NCI-H524 treated with DMSO at 0.1 percent for 48 hours (cell line): ENCODE measurements at regions not wholly inside any gene's neighbourhood (a gene's known extent, or its start where the extent isn't known, plus 50 kb on each side); places are given as distances from the start of the nearest gene placed in this dataset.
"Not testable (repeated sequence)": the region's sequence is repeated elsewhere in the genome, so short reads cannot be mapped to it uniquely, and the experiment has no call there.

ENCODE experiments used
- DNase-seq: peaks from one replicate; lab custom pipeline; 2025; lab: John Stamatoyannopoulos, UW

DNA sequence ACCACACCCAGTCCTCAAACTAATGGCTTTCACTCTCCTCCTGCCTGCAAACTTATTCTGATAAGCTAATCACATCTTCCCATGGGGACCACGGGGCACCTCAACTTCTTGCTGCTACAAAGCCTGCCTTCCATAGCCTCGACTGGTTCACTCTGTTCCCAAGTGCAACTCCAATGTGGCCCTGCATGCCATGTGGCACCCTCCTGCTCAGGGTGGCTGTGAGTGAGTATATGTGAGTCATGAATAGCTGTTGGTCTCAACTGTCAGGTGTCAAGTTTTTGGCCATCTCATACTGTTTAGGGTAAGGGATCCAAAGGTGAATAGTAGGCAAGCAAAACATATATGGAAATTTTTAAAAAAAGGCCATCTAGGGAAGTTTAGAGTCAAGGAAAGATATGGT lies 276.1 kb upstream of the DCC start:
- no peak for DNase-seq

DNA sequence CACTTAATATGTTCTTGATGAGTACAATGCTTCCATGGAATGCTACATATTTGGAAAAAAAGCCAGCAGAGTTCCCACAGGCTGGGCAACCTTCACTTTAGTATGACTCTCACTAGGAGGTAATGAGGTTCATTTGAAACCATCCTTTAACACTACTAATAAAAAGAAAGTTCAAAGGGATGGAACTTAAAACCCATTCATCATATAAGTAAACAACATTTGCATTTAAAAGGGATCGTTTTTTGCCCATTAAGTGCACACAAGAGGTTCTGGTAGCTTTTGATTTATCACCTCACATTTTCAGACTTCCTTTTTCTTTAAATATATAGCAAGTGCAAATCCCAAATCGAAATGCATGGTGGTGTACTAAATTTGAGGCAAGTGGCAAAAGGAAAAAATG lies 270.8 kb upstream of the DCC start:
- DNase-seq, result no peak

DNA sequence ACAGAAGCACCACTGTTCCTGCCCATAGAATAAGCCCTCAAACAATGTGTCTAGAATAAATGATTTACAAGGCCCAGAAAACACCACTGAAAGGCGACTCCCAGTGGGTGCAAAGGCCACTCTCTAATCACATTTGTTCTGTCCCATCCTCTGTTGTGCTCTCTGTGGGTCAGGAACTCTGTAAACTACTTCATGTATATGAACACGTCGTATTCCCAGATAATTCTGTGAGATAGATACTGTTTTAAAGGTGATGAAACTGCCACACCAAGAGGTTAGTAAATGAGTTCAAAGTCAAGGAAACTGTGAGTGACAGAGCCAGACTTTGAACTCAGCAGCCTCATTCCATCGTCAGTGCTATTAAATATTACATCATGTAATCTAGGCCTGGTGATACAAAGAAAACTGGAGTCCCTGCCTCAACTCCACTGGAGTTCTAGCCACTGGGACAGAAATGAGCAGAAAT lies 269.7 kb upstream of the DCC start:
- DNase-seq, result no peak

DNA sequence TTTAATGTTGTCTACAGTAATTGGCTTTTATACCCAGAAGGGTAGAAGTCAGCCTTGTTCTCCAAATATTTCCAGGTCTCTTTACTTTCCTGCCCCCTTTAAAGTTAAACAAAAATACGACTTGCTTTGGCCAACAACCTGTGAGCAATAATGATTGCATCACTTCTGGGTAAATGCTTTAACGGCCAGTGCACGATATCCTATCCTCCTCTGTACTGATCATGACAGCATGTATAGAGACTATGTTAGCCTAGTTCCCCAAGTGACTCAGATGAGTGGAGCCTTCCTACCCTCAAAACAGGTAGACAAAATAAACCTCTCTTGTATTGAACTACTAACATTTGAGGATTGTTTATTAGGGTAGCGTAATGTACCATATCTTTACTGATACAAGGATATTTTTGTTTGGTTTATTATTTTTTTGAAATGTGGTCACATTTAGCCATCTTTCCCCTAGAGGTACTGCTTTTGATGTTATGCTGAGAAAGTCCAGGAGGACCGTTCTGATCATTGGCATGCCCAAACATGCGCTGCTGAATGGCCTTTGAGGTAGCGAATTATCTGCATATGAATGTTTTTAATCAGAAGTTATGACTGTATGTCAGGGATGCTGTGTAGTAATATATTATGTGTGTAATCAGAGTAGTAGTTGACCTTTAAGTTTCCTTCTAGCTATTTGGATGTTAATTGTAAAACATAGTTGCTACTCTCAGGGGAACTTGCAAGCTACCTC lies 262.6 kb upstream of the DCC start:
- no peak for DNase-seq

DNA sequence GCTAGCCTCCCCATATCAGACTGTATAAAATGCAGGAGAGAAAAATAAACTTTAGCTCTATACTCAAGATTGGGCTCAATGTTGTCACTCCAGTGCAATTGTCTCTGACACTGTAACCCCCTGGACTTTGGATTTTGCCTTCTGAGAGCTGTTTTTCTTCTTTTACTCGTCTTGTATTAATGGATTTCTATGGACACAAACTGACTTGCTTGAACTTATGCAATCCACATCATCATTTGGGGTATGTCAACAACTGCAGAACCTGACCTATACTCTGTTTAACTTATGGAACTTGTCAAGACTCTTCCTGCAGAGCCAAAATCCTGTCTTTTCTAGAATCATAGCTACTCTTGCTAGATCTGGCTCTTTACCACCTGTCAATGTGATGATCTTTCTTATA lies 257.8 kb upstream of the DCC start:
- no peak for DNase-seq

DNA sequence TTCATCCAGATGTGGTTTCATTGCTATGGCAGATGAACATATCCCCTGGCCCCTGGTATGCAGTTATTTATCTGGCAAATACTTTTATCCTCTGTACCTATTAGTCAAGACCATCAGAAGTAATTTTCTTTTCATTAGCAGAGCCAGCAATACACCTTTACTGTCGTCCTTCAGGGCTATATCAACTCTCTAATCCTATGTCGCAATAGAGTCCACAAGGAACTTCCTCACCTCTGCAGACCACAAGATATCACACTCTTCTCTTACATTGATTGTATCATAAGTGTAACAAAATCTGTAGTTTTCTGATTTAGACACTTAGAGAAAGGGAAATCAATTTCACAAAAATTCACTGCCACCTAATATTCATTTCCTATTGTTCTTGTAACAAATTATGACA lies 252.9 kb upstream of the DCC start:
- no peak for DNase-seq

DNA sequence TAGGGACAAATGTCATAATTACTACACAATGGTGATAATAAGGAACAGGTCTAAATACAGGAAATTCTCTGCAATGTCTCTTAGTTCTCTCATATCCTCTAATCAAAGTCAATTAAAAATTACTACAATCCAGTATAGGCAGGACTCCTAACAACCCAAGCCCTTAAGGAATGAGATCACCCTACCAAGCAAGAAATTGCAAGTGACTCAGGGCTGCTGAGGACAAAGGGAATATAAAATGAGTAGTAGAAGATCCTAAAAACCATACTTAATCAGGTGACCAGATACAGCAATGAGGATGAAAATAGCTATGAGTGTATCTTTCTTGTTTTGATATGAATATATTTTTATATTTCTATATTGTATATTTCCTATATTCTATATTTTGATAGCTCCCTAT lies 250.0 kb upstream of the DCC start:
- DNase-seq, result no peak

DNA sequence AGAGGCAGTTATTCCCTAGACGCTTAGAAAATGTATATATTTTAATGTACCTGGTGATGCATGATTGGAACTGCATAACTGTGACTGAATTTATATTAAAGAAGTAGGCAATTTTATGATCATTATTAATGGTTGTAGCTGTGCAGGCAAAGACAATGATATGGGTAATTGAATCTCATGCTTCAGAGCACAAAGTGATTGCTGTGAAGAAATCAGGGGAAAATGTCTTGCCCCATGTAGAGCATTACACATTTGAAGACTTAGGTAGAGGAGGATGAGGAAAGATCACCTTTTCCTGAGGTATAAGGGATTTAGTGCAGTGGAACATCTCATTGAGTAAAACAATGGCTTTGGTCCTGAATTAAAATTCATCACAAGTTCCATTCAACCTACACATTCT lies 246.8 kb upstream of the DCC start:
- no peak for DNase-seq

DNA sequence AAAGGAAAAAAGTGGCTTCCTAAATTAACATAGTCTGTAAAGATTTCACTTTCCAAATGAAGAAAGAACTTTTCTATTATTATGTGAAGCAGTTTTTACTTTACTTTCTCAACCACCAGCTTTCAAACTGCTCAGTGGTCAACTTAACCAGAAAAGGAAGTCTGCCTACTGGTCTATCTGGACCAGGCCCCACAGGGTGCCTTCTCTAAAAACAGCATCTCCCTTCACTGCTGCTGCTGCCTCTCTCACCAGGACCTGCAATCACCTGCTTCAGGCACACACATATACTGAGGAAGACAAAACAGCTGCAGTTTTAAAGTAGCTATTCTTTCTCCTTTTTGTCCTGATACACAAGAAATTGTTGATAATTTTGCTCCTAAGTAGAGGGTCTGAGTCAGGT lies 221.3 kb upstream of the DCC start:
- DNase-seq, result no peak

DNA sequence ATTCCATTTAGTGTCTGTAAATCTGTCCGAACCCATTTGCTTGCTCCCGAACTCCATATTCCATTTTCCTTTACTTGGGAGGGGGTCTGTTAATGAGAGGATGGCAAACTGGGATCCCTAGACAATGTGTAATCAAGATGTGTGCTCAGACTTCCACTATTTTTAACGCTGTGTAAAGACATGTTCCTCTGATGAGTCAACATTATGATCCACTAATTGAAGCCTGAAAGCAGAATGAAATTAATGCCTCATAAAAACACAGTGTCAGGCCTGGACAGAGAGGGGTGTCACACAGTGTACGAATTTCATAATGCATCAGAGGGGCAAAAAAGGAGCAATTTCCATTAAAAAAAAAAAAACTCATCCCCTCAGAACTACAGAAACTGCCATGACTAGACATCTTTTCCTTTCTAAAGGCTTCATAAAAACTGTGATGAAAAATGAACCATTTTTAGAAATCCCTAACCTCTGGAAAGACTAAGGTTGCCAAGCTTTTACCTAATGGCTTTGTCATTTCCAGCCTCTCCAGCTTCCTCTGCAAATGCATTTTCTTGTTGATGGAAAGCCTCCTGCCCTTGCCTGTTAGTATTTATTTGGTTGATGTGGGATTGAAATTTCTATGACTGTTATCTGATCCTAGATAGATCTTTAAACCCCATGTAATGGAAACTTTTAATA lies 209.2 kb upstream of the DCC start:
- DNase-seq, result no peak

DNA sequence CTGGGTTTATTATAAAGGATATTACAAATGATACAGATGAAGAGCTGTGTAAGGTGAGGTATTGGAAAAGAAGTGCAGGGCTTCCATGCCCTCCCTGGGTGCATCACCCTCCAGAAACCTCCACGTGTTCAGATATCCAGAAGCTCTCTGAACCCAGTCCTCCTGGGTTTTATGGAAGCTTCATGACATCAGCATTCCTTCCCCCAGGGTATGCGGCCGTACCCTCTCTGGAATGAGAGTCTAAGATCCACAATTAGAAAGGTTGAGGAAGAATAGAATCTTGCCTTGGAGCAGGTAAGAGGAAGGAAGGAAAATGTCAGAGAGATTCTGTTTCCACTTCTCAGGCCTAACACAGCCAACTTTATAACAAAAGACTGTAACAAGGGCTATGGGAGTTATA lies 208.2 kb upstream of the DCC start:
- no peak for DNase-seq

DNA sequence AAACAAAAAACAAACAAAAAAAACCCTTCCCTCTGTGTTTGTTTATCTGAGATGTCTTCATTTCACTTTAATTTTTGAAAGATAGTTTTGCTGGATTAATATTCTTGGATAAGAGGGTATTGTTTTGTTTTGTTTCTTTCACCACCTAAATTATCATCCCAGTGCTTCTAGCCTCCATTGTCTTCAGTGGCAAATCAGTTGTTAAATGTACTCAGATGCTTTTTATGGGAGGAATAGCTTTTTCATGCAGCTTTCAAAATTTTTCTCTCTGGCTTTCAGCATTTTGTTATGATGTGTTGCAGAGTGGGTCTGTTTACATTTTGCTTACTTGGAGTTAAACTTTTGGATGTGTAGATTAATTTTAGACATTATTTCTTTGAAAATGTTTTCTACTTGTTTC lies 203.5 kb upstream of the DCC start:
- DNase-seq, result no peak

DNA sequence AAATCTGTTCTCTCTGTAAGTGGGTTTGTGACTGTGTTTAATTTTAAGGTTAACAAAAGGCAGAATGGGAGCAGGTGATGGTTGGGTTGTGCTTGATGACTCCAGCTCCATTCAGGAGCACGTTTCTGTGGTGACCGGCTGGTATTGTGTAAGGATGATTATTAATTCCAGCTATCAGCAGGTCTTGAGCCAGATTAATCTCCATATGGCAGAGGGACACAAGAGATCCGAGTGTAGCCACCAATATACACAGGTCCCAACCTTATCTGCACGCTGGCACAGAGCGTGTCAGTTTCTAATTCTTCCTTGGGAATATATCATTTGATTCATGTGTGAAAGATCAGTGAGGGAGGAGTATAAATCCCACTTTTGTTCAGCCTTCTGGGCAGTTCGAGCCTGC lies 199.0 kb upstream of the DCC start:
- DNase-seq, result peak; percentile 79

DNA sequence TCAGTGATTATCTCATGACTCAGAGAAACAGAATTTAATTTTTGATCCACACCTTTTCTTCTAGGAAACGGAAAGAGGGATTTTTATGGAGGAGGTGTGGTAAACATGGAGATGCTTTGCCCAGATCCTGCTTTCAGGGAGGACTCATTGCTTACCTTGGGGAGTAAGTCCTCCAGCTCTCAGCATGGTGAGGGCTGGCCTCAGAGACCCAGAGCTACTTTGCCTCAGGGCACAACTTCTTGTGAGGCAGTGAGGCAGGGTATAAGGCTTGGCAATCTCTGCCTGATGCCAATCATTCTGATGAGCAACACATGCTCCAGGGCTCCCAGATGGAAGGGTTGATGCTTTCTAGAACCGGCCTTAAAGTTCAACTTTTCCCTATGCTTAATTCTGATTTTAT lies 189.9 kb upstream of the DCC start:
- no peak for DNase-seq

DNA sequence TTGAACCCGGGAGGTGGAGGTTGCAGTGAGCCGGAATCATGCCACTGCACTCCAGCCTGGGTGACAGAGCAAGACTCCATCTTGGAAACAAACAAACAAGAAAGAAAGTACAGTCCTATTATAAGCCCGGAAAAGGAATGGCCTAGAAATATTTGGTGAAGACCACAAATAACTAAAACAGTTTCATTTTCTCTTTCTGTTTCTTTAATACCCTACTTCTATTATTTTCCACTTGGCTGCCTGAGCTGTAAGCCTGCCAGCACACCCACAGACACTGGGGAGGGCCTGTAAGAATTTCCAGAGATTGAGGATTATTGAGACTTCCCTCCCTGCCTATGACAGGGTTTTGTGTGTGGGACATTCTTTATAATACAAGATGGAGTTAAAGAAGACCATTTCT lies 188.0 kb upstream of the DCC start:
- DNase-seq, result no peak

DNA sequence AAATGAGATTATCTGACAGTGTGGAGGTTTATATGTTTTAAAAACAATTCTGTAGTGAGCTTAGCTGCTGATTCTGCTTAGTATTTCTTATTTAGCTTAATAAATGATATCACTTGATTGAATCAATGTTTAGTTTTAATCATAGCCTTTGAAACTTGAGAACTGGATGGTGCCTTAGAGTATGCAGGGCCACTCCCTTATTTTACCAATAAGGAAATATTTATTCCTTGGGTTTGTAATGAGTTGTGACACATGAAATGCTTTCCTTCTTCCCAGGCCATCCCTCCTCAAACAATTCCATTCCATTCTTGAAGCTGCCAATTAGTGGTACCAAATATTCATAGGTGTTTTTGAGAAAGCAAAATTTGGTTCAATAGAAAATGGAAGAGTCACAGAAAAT lies 183.8 kb upstream of the DCC start:
- no peak for DNase-seq

DNA sequence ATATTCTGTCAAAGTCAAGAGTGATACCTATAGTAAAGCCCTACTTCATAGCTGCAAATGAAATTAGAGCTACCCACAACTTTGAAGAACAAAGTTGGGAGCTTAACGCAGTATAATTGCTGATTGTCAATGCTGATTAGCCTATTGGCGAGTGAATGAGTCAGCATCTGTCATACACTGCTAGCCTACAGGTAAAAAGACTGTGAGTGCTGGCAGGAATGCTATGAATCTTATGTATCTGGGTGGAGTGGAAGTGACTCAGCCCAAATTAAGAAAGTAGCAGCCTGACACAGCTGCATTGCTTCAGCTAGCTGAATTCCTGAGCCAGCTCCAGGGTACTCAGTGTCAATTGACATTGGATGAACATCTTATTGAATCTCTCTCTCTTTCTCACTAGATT lies 179.4 kb upstream of the DCC start:
- DNase-seq, result no peak

DNA sequence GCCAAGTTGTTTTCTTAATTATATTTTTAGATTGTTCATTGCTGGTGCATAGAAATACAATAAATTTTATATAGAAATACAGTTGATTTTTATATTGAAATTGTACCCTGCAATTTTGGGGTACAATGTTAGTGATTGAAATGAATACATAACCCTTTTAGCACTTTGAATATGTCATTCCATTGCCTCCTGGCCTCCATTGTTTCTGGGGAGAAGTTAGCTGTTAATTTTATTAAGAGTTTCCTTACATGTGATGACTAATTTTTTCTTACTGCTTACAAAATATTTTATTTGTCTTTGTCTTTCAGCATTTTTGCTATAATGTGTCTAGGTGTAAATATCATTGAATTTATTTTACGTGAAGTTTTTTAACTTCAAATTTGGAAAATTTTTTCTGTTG lies 176.5 kb upstream of the DCC start:
- no peak for DNase-seq

DNA sequence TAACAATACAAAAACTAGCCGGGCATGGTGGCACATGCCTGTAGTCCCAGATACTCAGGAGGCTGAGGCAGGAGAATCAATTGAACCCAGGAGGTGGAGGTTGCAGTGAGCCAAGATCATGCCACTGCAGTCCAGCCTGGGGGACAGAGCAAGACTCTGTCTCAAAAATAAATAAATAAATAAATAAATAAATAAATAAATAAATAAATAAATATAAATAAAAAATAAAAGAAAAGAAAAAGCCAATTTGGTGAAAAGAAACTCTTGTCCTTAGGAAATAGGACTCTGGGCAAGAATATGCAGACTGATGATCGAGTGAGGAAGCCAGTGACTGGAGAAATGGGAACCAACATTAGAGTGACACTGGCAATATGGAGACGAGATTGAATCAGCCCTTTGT lies 171.9 kb upstream of the DCC start:
- DNase-seq, result not testable (repeated sequence)

DNA sequence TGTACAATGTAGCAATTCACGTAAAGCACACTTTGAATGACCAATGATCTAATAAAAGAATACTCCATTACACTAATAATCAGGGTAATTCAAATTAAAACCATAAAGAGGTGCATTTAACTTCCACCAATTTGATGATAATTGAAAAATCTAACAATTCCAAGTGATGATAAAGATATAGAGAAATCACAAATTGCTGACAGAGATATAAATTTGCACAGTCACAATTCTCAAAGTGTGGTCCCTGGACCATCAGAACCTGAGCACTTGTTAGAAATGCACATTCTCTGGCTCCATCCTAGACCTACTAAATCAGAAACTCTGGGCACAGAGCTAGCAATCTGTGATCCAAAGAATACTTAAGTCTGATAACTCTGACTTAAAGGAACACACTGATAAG lies 165.8 kb upstream of the DCC start:
- no peak for DNase-seq

DNA sequence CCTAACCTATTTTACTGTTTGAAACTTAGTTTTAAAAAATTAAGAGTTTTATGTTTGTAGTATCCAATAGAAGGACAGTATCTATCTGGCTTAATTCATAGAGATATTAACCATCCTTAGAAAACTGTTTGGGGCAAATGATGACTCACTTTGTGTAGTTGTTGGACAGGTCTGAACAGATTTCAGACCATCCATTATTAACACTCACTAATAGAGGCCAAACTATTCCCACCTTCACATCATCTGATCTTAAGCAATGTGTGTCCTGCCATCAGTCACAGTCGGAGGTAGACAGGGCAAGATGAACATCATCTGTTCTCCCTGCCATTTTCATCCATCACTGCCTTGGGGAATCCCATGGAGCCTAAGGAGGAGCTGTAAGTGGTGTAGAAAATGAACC lies 164.6 kb upstream of the DCC start:
- DNase-seq, result no peak

DNA sequence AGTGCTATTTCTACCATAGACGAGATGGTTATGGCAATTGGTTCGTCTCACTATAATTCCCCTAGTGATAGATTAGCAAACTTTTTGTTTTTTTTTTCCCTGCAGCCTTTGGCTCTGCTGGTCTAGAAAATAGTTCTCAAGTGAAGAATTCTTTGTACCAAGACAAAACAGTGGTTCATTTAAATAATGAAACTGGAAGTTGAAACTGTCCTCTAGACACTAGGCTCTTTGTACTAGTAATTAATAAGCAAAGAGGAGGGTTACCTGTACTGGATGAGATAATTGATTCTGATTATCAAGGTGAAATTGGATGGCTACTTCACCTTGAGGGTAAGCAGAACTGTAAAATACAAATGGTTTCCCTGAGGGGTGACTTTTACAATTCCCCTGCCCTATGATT lies 156.9 kb upstream of the DCC start:
- no peak for DNase-seq

DNA sequence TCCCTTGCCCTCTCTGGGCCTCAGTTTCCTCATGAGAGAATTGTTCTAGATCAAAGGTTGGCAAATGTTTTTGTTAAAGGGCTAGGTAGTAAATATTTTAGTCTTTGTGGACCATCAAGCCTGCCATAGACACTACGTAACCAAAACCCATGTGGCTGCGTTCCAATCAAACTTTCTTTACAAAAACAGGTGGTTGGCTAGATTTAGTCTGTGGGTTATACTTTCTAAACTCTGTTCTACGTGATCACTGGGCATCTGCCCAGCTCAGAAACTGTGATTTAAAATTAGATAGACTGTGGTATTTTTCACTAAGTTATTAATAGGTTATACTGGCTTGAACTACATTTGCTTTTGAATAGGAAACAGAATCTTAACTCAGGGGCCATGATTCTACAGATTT lies 149.8 kb upstream of the DCC start:
- DNase-seq, result no peak

DNA sequence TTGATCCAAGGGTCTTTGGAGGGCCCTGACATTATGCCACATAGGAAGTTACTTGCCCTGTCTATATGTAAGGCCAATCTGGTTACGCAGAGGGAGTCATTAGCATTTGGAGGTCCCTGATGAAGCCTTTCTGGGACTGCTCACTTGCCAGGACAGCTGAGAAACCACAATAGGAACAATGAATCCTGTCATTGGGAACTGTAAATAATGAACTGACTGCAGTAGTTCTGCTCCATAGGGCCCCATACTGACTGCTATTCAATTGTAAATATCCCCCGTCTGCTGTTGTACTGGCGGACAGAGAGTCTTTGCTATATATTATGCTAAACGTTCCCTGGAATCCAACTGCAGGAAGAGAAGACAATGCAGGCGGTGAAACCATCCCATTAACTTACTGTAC lies 149.4 kb upstream of the DCC start:
- no peak for DNase-seq
